Esophagus squamous epithelium (tissue), 4 donors: ENCODE measurements at regions not wholly inside any gene's neighbourhood (a gene's known extent, or its start where the extent isn't known, plus 50 kb on each side); places are given as distances from the start of the nearest gene placed in this dataset.

ENCODE experiments used
- POLR2A ChIP-seq, 4 donors: fragments of 450-650 bp; IDR thresholded peaks; one replicate each; pipeline ENCODE4 v1.6.1; 2017; ENCODE audit warnings: antibody characterized with exemption in 4 of 4, mild to moderate bottlenecking in 4 of 4, moderate library complexity in 3 of 4
- TF ChIP-seq, protein P1 (sequence below), 6 experiments: fragments of 450-650 bp in 4 of 6; fragments of 200-600 bp in 2 of 6; sonication (generic) in 2 of 6; IDR thresholded peaks; one replicate each; pipeline ENCODE4 v1.5.1; 2016 to 2019; ENCODE audit warnings: antibody characterized with exemption in 6 of 6, mild to moderate bottlenecking in 4 of 6, moderate library complexity in 4 of 6

DNA sequence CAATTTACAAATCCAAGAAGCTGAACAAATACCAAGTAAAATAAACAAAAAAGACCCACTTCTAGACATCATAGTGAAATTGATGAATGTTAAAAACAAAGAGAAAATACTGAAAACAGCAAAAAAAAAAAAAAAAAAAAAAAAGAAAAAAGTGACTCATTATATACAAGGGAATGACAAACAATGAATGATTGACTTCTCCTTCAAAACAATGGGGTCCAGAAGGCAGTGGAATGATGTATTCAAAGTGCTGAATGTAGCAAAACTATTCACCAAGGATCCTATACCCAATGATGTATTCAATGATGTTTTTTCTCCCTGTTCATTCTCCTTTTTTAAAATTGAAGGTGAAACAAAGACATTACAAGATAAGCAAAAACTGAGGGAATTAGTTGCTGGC lies 650.0 kb downstream of the UTRN start:
- TF ChIP-seq, protein P1, sequence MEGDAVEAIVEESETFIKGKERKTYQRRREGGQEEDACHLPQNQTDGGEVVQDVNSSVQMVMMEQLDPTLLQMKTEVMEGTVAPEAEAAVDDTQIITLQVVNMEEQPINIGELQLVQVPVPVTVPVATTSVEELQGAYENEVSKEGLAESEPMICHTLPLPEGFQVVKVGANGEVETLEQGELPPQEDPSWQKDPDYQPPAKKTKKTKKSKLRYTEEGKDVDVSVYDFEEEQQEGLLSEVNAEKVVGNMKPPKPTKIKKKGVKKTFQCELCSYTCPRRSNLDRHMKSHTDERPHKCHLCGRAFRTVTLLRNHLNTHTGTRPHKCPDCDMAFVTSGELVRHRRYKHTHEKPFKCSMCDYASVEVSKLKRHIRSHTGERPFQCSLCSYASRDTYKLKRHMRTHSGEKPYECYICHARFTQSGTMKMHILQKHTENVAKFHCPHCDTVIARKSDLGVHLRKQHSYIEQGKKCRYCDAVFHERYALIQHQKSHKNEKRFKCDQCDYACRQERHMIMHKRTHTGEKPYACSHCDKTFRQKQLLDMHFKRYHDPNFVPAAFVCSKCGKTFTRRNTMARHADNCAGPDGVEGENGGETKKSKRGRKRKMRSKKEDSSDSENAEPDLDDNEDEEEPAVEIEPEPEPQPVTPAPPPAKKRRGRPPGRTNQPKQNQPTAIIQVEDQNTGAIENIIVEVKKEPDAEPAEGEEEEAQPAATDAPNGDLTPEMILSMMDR (IDR thresholded peaks at IDR 0.05) = no peak
- TF ChIP-seq POLR2A (IDR thresholded peaks at IDR 0.05) = no peak
